ENCODE measurements at regions not wholly inside any gene's neighbourhood (a gene's known extent, or its start where the extent isn't known, plus 50 kb on each side); places are given as distances from the start of the nearest gene placed in this dataset.

DNA sequence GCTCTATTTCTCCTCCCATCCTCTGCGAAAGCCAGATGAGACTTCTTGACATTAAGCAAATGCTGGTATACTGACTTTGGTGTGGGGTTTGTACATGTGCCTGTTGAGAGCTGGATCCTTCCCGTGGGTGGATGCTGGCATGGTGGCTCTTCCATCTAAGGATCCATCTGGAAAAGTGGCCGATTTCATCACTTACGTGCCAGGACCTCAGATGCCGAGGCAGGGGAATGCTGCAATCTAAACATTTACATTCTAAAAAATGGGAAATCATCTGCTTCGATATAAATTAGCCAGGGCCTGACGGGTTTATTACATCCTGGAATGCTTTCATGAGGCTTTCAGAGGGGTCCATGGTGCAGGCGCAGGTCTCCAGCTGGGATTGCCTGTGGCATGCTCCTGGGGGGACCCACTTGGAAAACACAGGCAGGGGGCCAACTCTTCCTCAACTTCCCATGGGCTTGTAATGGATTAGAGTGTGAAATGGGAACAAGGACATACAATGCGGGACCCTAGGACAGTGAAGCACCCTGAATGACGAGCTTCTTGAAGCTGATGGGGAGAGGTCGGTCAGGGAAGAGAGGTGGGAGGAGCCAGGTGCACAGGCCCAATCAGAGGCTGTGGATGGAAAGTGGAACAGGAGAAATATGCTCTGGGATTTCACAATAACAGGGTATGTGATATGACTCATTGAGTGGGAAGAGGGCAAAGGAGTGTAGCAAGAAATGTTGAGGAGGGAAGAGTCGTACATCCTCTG, 105.5 kb upstream of the PITX1 start:
- TF ChIP-seq, protein P1, sequence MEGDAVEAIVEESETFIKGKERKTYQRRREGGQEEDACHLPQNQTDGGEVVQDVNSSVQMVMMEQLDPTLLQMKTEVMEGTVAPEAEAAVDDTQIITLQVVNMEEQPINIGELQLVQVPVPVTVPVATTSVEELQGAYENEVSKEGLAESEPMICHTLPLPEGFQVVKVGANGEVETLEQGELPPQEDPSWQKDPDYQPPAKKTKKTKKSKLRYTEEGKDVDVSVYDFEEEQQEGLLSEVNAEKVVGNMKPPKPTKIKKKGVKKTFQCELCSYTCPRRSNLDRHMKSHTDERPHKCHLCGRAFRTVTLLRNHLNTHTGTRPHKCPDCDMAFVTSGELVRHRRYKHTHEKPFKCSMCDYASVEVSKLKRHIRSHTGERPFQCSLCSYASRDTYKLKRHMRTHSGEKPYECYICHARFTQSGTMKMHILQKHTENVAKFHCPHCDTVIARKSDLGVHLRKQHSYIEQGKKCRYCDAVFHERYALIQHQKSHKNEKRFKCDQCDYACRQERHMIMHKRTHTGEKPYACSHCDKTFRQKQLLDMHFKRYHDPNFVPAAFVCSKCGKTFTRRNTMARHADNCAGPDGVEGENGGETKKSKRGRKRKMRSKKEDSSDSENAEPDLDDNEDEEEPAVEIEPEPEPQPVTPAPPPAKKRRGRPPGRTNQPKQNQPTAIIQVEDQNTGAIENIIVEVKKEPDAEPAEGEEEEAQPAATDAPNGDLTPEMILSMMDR (optimal IDR thresholded peaks at IDR 0.05 in 1 of 3, IDR thresholded peaks at IDR 0.05 in 1 of 3, conservative IDR thresholded peaks at IDR 0.05 in 1 of 3; ENCODE audit: extremely low read depth in 1 of 3, insufficient read depth in 2 of 3, low read length in 3 of 3), result no peak
- TF ChIP-seq EZH2 (IDR thresholded peaks at IDR 0.05; ENCODE audit: low read length), result no peak
